SK-N-DZ (cell line): ENCODE measurements at regions not wholly inside any gene's neighbourhood (a gene's known extent, or its start where the extent isn't known, plus 50 kb on each side); places are given as distances from the start of the nearest gene placed in this dataset.

ENCODE experiments used
- DNase-seq: peaks from one replicate; pipeline ENCODE4 v3.0.0-alpha.2; 2015; ENCODE audit warnings: low spot score

DNA sequence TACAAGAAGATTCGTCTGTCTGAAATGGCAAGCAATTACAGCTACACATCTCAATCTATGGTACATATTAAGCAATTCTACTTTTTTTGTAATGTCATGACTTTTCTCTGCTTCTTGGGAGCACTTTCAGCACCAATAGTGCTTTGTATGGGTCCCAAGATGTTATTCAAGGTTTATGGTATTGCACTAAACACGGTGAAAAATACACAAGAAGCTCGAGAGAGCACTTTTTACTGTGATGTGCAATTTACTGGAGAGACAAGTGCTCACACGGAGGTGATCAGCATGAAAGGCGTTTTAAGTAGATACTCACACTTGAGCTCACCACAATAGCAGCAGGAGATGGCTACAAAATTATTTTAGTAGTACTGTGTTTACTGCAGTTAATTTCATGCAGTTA lies 783.6 kb downstream of the CBLN2 start:
- no peak for DNase-seq

DNA sequence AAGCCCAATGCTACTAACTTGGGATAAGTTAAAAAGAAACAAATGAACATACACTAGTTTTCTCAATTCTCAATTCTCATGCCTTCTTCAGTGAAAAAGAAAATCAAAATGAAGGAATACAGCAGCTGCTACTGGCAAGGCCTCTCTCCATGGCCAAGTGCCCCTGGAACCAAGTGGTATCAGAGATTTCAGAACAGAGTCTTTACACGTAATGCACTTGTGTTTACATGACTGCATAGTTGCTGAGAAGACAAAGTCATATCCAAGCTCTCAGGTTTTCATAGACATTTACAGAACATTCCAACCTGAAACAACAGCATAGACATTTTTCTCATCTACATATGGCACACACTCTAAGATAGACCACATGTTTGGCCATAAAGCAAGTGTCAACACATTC lies 789.9 kb downstream of the CBLN2 start:
- no peak for DNase-seq

DNA sequence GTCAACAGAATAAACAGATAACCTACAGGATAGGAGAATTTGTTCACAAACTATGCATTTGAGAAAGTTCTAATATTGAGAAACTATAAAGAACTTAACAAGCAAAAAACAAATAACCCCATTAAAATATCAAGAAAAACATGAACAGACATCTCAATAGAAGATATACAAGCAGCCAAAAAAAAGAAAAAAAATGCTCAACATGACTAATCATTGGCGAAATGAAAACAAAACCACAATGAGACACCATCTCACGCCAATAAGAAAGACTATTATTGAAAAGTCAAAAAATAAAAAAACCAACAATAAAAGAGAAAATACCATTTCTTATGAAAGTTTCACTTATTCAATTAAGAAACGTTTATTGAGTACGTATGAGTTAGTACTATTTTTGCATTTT lies 800.5 kb downstream of the CBLN2 start:
- no peak for DNase-seq

DNA sequence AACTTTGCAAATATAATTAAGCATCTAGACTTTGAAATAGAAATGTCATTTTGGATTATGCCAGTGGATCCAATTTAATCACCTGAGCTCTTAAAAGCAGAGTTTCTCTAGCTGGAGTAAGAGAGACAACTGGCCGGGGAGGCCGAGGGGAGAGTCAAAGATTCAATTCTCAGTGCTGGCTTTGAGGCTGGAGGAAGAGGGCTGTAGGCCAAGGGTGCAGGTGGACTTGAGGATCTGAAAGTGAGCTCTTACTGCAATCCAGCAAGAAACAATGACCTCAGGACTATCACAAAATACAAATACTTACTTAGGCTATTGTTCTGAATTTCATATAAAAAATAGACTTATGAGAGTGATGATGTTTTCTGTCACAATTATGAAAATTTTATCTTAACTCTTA lies 814.5 kb downstream of the CBLN2 start:
- DNase-seq, result no peak

DNA sequence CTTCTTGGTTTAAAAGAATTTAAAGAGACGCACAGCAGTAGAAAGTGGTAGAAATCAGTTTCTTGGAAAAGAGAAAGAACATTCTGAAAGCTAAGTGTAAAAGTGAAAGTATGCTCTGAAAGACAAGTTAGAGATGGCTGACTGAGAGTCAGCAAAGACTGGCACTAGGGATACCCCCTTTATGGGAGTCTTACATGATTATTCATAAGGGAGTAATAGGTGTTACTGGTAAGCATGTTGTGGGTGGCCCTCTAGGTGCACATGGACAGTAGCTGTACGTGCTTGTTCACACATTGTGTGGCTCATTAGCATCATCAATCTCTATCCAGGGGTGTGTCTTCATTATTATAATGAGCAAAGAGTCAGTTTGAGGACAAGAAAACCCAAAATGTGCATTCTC lies 816.2 kb downstream of the CBLN2 start:
- DNase-seq, result no peak

DNA sequence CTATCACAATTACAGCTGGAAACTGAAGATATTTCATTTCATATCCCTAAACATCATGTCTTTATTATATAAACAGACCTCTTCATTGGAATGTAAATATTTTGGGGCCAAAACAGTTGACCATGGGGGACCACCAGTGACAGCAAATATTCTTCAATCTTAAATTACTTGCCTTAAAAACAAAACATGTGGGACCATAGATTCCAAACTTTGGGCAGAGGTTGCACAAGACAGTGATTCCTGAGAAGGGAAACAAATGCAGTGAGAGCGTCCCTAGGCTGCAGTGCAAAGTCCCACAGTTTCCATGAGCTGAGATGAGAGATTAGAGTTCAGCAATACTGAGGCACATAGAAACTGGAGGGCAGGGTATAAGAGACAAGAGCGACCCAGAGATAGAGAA lies 818.9 kb downstream of the CBLN2 start:
- DNase-seq, result no peak

DNA sequence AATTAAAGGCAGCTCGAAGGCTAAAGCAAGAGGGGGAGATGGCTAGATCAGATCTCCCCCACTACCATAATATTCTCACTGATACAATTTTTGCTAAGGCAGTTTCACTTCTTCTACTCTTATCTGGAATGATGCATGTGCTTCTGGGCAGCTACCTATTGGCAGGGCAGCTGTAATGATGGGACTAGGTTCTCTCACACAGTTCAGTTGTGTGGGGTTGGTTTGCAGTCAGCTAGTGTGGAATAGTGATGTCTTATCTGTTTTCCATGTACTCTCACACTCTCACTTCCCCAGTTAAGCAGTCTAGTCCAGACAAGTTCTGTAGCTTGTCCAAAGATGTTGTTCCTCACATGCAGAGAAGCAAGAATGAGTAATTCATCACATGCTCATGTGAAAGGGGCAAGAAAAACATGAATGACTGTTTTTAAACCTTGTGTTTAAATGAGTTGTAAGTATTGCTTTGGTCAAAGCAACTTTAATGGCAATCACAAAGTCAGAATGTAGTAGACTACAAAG lies 836.1 kb downstream of the CBLN2 start:
- no peak for DNase-seq

DNA sequence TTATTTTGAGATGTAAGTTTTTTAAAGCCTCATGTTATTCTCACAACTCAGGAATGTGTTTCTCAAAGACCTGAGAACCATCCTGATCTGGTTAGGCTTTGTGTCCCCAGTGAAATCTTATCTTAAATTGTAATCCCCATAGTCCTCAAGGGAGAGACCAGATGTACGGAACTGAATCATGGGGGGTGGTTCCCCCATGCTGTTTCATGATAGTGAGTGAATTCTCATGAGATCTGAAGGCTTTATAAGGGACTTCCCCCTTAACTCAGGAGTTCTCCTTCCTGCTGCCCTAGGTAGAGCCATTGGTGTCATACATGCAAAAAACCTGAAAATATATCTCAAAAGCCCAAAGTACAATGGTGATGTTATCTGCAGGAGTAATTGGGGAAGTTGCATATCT lies 836.7 kb downstream of the CBLN2 start:
- no peak for DNase-seq

DNA sequence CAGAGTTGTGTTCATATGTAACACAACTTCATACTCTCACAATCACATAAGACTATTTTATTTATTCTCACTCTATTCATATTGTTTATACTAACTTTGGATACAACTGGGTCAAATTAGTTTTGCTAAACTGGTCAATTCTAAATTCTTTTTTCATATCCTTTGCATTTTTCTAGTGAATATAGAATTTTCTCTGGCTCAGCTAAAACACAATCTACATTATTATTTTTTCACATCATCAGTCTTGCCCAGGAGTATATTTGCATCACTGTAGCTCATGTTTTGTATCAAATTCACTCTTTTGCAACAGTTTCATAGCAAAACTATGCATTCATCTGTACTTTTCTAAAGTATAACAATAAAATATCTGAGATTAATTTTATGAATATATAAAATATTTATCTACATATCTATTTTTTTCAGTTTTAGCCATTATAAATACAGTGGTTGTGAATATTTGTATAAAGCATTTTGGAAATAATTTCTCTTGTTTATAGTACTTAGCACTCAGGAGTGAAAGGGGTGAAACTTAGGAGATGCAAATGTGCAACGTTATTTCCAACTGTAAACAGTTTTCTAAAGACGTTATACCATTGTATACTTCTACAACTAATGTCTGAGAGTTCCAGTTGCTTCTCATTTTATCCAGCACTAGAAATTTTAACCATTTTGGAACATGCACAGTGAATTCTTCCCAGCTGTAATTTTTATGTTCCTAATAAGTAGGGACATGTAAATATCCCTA lies 854.6 kb downstream of the CBLN2 start:
- DNase-seq, result no peak

DNA sequence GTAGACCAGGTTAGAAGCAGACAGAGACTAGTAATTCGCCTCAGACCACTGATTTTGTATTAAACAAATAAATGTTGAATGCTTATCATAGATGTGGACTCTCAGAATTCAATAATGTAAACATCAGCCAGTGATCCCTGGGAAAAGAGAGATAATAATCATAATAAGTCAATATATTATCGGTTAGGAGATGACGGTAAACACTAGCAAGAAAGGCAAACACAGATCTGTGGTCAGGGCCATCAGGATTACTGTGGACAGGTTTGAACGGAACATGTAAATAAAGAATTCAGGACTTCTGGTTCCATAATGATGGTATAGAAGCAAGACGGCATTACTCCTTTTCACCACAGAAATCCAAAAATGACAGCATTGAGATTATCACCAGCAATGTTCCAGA lies 861.6 kb downstream of the CBLN2 start:
- DNase-seq, result no peak

DNA sequence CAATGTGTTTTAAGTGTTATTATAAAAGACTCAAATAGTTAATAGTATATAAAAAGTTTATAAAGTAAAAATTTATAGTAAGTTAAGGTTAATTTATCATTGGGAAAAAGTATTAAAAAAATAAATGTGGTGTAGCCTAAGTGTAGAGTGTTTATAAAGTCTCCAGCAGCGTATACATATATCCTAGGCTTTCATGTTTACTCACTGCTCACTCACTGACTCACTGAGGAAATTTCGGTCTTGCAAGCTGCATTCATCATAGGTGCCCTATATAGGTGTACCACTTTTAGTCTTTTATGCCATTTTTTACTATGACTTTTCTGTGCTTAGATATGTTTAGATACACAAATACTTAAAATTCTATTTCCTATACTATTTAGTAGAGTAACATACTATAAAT lies 866.0 kb downstream of the CBLN2 start:
- DNase-seq, result no peak

DNA sequence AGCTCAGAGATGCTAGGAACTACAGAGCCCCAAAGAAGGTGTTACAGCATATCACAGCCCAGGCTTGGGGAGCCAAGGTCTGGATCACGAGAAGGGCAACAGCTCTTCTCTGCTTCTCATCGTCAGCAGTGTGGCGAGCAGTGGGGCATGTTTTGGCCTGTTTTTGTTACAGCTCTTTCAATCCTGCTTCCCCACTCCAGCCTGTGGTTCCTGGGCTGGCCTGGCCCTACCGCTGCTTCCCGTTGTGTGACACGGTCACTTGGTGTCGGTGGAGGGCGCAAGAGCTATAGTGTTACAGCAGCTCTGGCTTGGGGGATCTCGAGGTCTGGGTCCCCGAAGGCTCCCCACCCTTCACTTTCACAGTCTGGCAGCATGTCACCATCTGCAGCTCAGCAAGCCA lies 870.2 kb downstream of the CBLN2 start:
- DNase-seq, result no peak

DNA sequence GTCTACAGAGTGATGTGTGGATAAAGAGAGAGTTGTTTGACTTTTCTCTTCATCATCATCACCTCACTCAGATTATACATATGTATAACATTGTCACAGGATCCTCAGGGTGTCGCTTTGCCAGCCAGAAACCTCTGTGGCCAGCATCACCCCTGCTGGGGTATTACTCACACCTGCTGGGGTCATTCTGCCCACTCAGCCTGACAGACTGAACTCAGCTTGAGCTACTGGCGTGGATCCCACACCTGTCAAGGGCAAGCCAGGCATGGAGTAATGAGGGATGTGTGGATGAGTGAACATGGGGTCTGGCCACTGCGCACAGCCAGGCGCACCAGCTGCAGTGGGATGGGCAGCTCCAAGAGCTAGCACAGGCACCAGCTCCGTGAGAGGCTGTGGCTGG lies 870.6 kb downstream of the CBLN2 start:
- DNase-seq, result no peak

DNA sequence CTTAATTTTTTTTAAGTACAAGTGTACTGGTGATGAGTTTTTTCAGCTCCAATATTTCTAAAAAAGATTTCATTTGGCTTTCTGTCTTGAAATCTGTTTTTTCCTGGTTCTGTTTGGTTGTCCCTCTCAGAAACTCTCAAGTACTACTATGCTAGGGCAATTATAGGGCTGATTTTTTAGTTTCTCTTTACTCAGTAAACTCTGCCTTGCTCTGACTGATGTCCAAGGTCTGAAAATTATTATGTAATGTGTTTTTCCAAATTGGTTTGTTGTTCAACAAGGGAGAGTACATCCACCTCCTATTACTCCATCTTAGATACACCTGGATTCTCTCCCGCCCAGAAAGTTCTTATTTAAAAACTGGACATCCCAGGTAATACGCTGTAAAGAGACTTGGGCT lies 877.7 kb downstream of the CBLN2 start:
- DNase-seq, result no peak

DNA sequence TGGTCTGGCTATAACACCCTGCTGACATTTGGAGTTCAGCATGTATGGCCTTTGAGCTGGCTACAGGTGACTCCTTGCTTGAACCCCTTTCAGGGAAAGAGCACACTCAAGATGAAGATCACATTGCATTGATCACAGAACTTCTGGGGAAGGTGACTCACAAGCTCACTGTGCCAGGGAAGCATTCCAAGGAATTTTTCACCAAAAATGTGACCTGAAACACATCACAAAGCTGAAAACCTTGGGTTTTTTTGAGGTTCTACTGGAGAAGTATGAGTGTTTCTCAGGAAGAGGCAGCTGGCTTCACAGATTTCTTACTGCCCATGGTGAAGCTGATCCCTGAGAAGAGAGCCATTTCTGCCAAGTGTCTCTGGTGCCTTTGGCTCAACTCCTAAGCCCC lies 879.0 kb downstream of the CBLN2 start:
- DNase-seq, result no peak

DNA sequence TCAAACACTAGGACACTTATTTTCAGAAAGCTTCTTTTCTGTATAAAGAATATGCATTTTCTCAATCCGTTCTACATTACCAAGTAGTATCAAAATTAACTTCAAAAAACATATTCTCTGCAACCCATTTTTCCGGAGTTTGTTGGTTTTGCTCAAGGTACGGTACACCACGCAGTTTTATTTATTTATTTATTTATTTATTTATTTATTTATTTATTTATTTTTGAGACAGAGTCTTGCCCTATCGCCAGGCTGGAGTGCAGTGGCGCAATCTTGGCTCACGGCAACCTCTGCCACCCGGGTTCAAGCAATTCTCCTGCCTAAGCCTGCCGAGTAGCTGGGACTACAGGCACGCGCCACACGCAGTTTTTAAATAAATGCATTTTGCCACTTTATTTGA lies 900.3 kb downstream of the CBLN2 start:
- no peak for DNase-seq

DNA sequence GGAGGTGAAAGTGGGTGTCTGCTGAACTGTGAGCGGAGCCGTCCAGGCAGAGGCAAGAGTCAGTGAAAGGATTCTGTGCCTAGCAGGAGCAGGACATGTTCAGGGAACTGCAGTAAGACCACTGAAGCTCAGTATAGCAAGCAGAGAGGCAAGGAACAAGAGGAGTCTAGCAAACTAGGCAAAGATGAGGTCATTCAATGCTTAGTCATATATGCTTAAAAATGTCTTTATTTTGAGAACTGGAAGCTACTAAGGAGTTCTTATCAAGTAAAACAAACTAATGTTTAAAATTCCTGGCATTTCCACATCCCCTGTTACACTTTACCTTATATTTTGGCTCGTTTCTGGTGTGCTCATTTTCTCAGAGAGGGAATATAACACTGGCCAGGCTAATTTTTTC lies 913.4 kb downstream of the CBLN2 start:
- no peak for DNase-seq

DNA sequence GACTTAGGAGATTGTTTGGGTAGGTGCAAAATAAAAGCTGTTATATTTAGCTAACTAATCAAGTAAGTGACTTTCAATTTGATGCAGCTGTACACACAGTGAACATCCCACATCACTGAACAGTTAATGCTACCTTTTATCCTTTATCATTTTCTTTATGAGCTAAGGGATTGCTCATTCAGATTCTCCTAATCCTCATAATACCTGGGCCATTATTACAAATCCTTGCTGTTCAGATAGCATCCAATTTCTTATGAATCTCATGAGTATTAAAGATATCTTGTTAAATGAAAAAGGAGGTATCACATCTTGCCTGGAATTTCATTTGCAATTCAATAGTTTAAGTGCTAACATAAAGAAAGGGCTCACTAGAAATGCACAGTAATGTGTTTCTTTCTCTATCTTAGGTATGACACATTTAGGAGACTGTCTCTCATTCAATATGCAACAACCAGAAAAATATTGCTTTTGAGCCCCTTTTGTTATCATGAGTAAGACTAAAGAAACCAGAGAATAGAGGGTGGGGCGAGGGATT lies 918.5 kb downstream of the CBLN2 start:
- DNase-seq, result no peak

DNA sequence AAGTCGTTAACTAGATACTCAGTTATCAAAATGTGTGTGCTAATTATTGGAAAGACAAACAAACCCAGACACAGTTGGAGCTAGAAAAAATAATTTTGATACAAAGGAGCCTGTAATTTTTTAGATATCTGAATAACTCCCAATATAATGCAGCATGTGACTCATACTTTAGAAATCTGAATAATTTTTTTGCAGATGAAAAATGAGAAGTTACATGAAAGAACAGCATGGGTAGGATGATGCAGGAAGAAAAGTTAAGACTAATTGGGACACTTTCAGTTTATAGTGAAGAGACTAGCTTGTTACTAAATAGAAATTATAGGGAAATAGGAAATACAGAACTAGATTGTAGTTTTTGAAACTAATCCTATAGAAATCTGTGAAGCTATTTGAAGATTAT lies 945.8 kb downstream of the CBLN2 start:
- DNase-seq, result no peak

DNA sequence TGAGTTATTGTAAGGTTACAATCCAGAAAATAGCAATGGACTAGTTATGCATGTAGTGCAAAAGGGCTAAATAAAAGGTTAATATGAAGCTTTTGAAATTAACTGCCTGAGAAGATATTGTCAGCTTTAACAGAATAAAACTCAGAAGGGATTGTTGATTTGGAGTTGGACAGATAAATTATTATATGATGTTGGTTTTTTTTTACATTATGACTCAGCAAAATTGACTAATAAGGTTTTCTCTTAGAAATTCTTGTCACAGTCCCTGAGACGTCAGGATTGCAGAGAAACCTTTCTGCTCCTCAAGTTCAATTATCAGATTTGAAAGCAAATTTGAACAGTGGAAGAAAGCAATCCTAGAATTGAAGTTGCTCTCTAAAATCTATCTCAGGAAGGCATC lies 946.9 kb downstream of the CBLN2 start:
- DNase-seq, result no peak

DNA sequence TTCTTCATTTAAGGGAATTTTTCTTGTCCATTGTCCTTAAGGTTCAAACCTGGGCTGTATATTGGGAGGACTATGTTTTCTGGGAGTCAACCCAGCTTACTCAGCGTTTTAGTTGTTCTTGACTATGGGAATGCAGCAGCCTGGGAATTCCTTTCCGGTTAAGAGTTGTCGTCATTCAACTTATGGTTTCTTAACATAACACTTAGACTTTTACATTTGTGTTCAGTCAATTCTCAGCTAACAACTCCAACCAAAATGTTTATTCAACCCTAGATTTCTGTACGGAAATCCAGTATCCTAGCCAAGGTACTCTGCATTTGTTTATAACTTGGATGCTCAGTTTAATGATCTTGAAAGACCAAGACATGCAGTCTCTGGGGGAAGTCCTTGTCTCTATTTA lies 960.9 kb downstream of the CBLN2 start:
- DNase-seq, result no peak

DNA sequence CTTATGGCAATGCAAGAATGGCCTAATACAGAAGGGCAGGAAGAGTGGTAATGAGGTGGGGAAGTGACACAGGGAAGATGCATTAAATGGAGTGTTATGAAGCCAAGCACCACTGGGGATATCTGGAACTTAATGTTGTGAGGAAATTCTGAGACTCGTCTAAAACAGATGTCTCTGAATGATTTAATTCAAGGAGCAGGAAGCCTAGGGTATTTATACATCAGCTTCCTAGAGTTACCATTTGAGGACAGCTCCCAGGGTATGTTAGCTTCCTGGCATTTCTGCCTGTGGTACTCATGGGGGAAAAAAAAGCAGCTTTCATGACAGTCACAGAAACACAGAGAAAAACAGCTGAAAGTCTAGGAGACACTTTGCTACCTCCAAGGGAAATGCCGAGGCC lies 989.5 kb downstream of the CBLN2 start:
- DNase-seq, result no peak

DNA sequence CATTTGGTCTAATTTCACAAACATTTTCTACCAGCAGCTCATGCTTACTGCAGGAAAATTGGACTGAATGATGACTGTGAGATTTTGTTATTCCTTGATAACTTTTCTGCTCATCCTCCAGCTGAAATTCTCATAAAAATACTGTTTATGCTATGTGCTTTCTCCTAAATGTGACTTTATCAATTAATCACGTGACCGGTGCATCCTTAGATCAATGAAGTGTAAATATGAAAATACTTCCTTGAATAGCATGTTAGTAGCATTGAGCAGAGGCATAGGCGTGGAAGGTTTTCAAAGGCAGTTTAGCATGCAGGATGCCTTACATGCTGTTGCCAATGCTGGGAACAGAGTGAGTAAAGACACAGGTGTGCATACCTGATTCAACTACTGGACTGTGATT lies 1002.5 kb downstream of the CBLN2 start:
- DNase-seq, result no peak
